ENCODE measurements at regions not wholly inside any gene's neighbourhood (a gene's known extent, or its start where the extent isn't known, plus 50 kb on each side); places are given as distances from the start of the nearest gene placed in this dataset.

DNA sequence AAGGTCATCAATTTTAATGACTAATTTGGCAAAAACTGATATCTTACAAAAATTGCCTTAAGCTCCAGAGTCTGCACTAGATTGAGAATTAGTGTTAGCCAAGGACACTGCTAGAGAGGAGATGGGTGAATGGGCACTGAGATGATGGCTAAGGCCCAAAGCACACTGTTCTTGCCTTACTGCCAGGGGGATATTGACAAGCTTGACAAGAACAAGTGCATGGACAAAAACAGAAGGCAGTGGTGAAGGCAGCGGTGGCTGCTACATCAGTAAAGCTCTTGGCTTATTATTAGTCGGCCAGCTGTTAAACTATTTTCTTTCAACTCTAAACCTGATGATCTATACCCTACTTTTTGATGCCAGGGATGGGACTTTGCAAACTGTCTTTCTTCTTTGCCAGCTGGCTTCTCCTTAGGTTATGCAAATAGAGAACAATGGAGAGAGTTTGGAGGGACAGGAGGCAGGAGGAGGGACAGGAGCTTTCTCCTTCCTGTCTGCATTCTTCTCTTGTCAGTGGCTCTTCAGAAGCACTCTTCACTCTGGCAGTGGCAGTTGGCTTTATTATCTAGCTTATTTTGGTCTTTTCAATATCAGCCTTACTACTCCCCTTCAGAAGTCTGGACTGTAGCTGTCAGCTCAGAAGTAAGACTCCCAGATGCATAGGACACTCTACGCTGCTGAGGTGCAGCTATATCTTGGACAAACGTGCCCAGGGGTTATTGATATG is 853.5 kb upstream of the TMPRSS15 start:
- no peak for DNase-seq (ENCODE audit: low read depth)
- no peaks in the 10 kb centered on the region for H3K36me3 ChIP-seq (ENCODE audit: control insufficient read depth, insufficient read depth, low read length)
- no peak overlapping the region for H3K4me3 ChIP-seq (ENCODE audit: low read depth, low read length)
- TF ChIP-seq, protein P1, sequence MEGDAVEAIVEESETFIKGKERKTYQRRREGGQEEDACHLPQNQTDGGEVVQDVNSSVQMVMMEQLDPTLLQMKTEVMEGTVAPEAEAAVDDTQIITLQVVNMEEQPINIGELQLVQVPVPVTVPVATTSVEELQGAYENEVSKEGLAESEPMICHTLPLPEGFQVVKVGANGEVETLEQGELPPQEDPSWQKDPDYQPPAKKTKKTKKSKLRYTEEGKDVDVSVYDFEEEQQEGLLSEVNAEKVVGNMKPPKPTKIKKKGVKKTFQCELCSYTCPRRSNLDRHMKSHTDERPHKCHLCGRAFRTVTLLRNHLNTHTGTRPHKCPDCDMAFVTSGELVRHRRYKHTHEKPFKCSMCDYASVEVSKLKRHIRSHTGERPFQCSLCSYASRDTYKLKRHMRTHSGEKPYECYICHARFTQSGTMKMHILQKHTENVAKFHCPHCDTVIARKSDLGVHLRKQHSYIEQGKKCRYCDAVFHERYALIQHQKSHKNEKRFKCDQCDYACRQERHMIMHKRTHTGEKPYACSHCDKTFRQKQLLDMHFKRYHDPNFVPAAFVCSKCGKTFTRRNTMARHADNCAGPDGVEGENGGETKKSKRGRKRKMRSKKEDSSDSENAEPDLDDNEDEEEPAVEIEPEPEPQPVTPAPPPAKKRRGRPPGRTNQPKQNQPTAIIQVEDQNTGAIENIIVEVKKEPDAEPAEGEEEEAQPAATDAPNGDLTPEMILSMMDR (IDR thresholded peaks at IDR 0.05; ENCODE audit: insufficient read depth, low read length, poor library complexity, severe bottlenecking), result no peak
- no peaks in the 10 kb centered on the region for H3K27me3 ChIP-seq (ENCODE audit: control insufficient read depth, insufficient read depth, low read length)

DNA sequence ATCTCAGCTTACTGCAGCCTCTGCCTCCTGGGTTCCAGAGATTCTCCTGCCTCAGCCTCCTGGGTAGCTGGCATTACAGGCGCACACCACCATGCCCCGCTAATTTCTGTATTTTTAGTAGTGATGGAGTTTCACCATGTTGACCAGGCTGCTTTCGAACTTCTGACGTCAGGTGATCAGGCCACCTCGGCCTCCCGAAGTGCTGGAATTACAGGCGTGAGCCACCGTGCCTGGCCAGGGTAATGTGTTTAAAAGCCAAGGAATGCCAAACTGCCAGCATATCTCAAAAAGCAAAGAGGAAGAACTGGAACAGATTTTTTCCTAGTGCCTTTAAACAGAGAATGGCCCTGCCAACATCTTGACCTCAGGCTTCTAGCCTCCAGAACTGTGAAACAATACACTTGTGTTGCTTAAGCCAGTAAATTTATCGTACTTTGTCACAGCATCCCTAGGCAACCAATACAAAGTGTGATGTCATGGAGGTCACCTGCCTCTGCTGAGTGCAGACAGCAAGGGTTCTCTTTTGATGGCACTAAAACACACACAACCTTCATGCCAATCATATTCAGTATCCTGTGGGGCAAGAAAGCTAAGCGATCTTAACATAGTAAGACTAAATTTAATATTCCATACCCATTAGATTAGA is 858.3 kb upstream of the TMPRSS15 start:
- Histone ChIP-seq H3K27me3 (ENCODE audit: control insufficient read depth, insufficient read depth, low read length) (no peaks in the 10 kb centered on the region), H3K36me3 (ENCODE audit: control insufficient read depth, insufficient read depth, low read length) (no peaks in the 10 kb centered on the region), H3K4me3 (ENCODE audit: low read depth, low read length) (no peak overlapping the region)
- DNase-seq (ENCODE audit: low read depth), result no peak
- TF ChIP-seq, protein P1 (IDR thresholded peaks at IDR 0.05; ENCODE audit: insufficient read depth, low read length, poor library complexity, severe bottlenecking), result no peak

DNA sequence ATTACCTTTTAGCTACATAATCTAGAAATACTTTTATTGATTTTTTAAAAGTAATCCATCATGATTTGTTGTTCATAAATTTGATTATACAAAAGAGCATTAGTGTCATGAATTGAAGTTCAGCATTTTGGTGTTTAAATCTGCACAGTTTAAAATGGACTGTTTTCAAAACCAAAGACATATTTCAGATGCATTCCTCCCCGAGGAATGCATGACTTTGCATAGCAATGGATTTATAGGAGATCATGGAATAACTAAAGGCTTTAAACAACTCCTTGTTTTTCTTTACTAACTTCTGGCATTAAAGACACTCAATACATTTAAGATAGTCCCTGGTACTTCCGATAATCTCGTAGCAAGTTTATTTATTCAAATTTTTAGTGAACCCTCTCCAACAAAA is 863.1 kb upstream of the TMPRSS15 start:
- H3K36me3 ChIP-seq (ENCODE audit: control insufficient read depth, insufficient read depth, low read length), result no peaks in the 10 kb centered on the region
- H3K27me3 ChIP-seq (ENCODE audit: control insufficient read depth, insufficient read depth, low read length), result no peaks in the 10 kb centered on the region
- no peak overlapping the region for H3K4me3 ChIP-seq (ENCODE audit: low read depth, low read length)
- DNase-seq (ENCODE audit: low read depth), result no peak
- TF ChIP-seq, protein P1 (IDR thresholded peaks at IDR 0.05; ENCODE audit: insufficient read depth, low read length, poor library complexity, severe bottlenecking), result no peak

DNA sequence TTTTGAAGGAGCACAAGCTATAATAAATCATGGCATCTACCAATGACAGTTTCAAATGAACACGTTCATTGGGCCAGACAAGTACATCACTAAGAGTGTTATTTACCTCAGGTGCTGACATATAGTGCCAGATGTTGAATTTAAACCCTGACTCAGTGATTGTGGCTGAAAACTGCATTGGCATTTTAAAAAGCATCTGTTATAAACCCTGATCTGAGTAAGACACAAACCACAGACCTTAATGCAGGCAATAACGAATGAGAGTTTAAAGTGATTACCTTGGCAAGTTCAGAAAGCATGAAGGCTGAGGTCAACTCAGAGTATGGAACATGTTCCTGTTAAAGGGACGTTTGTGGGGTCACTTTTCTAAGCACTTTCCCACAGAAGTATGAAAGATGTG is 865.1 kb upstream of the TMPRSS15 start:
- H3K27me3 ChIP-seq (ENCODE audit: control insufficient read depth, insufficient read depth, low read length), result no peaks in the 10 kb centered on the region
- TF ChIP-seq, protein P1 (IDR thresholded peaks at IDR 0.05; ENCODE audit: insufficient read depth, low read length, poor library complexity, severe bottlenecking), result no peak
- no peaks in the 10 kb centered on the region for H3K36me3 ChIP-seq (ENCODE audit: control insufficient read depth, insufficient read depth, low read length)
- DNase-seq (ENCODE audit: low read depth), result no peak
- H3K4me3 ChIP-seq (ENCODE audit: low read depth, low read length), result no peak overlapping the region

DNA sequence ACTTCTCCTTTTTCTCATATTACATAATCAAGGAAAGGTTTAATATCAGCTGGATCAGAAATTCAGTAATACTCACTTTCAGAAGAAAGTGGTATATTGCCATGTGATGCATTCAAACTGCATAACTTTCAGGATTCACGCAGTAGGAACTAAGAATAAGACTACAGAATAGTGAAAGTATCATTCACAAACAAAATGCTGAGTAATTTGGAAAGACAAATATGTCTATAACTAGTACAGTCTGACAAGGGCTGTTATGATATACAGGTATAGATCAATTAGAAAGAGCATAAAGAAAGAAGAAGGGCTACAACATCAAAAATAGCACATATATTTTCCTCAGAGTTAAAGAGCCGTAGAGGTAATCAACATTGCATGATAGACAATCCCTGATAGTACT is 871.5 kb upstream of the TMPRSS15 start:
- TF ChIP-seq, protein P1 (IDR thresholded peaks at IDR 0.05; ENCODE audit: insufficient read depth, low read length, poor library complexity, severe bottlenecking), result no peak
- Histone ChIP-seq H3K36me3 (ENCODE audit: control insufficient read depth, insufficient read depth, low read length) (no peaks in the 10 kb centered on the region), H3K4me3 (ENCODE audit: low read depth, low read length) (no peak overlapping the region), H3K27me3 (ENCODE audit: control insufficient read depth, insufficient read depth, low read length) (no peaks in the 10 kb centered on the region)
- no peak for DNase-seq (ENCODE audit: low read depth)
